ENCODE measurements at regions not wholly inside any gene's neighbourhood (a gene's known extent, or its start where the extent isn't known, plus 50 kb on each side); places are given as distances from the start of the nearest gene placed in this dataset.

DNA sequence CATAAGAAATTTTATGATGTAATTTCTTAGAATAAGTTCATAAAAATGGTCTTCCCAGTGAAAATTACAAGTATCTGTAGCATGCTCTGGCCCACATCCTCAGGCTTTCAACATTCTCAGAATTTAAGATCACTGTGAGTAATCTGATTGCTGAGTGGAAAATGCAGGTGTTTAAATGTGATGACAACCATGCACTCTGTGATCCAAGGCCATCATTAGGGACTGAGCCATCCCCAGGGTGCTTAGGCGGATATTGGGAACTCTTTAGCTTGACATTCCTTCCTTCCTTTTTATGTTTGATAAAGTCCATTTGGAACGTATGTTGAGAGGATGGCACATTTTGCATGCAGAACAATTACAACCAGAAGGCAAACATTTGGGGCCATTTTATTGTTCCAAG is 95.5 kb downstream of the ARL4C start:
- no peak overlapping the region for H2AFZ ChIP-seq (ENCODE audit: low read depth, low read length)
- H3K9me1 ChIP-seq (replicated peaks; ENCODE audit: control insufficient read depth, extremely low read depth, insufficient read depth, low read length): no peaks in the 10 kb centered on the region
- no peaks in the 10 kb centered on the region for H3K27me3 ChIP-seq (ENCODE audit: control insufficient read depth in 2 of 2, insufficient read depth in 2 of 2, low read length in 2 of 2)
- dilution Hi-C loops (cut with MboI; ENCODE audit: extremely low pct_ligation_motif_present, low sequenced_read_pairs) (no loop called here), intact Hi-C loops (cut with micrococcal nuclease) (no loop called here)
- no peaks in the 10 kb centered on the region for H3K79me2 ChIP-seq (ENCODE audit: control insufficient read depth, insufficient read depth, low read length)
- H3K4me1 ChIP-seq (ENCODE audit: control insufficient read depth, extremely low read depth, insufficient read depth, low read length): peaks cover 14% of the 10 kb centered on the region
- H3K9ac ChIP-seq (replicated peaks; ENCODE audit: extremely low read depth, insufficient read depth, low read length): no peak overlapping the region
- no TSS peak for BruUV-seq (replicated peaks)
- ChIA-PET POLR2A (no interaction called here), CTCF (no interaction called here)
- TF ChIP-seq FOS (IDR thresholded peaks at IDR 0.05; ENCODE audit: borderline replicate concordance, insufficient read depth, low read length) (no peak), POLR2A (IDR thresholded peaks at IDR 0.05; ENCODE audit: low read depth, low read length) (no peak), POLR2AphosphoS5 (IDR thresholded peaks at IDR 0.05; ENCODE audit: insufficient read depth, low read depth, low read length) (no peak), JUN (IDR thresholded peaks at IDR 0.05; ENCODE audit: borderline replicate concordance, insufficient read depth, insufficient read length, low read depth) (no peak), MYC (IDR thresholded peaks at IDR 0.05; ENCODE audit: low read depth, low read length) (no peak), GATA2 (IDR thresholded peaks at IDR 0.05; ENCODE audit: insufficient read depth, insufficient read length, low read depth, low read length) (no peak)
- TF ChIP-seq, protein P1, sequence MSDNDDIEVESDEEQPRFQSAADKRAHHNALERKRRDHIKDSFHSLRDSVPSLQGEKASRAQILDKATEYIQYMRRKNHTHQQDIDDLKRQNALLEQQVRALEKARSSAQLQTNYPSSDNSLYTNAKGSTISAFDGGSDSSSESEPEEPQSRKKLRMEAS (IDR thresholded peaks at IDR 0.05; ENCODE audit: insufficient read depth, insufficient read length): no peak
- TF ChIP-seq, protein P2, sequence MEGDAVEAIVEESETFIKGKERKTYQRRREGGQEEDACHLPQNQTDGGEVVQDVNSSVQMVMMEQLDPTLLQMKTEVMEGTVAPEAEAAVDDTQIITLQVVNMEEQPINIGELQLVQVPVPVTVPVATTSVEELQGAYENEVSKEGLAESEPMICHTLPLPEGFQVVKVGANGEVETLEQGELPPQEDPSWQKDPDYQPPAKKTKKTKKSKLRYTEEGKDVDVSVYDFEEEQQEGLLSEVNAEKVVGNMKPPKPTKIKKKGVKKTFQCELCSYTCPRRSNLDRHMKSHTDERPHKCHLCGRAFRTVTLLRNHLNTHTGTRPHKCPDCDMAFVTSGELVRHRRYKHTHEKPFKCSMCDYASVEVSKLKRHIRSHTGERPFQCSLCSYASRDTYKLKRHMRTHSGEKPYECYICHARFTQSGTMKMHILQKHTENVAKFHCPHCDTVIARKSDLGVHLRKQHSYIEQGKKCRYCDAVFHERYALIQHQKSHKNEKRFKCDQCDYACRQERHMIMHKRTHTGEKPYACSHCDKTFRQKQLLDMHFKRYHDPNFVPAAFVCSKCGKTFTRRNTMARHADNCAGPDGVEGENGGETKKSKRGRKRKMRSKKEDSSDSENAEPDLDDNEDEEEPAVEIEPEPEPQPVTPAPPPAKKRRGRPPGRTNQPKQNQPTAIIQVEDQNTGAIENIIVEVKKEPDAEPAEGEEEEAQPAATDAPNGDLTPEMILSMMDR (IDR thresholded peaks at IDR 0.05; ENCODE audit: extremely low read depth in 1 of 2, insufficient read depth in 1 of 2, low read depth in 1 of 2, low read length in 2 of 2): no peak
- FAIRE-seq: no peak
- H3K4me3 ChIP-seq (replicated peaks in 1 of 3; ENCODE audit: insufficient read depth in 1 of 3, low read depth in 1 of 3, low read length in 3 of 3): no peak overlapping the region
- no peak overlapping the region for H3K27ac ChIP-seq (ENCODE audit: insufficient read depth, low read depth, low read length)
- no peak for DNase-seq (ENCODE audit: low read depth, low spot score)
- H4K20me1 ChIP-seq (replicated peaks; ENCODE audit: control insufficient read depth, extremely low read depth, insufficient read depth, low read length): no peaks in the 10 kb centered on the region
- no peak overlapping the region for H3K4me2 ChIP-seq (ENCODE audit: insufficient read depth, low read length)
- no peaks in the 10 kb centered on the region for H3K36me3 ChIP-seq (ENCODE audit: control insufficient read depth in 2 of 2, extremely low read depth in 1 of 2, insufficient read depth in 2 of 2, low read length in 2 of 2)
- H3K9me3 ChIP-seq (replicated peaks; ENCODE audit: control insufficient read depth, insufficient read depth, low read length): no peaks in the 10 kb centered on the region
